NCI-H1694 treated with DMSO at 0.1 percent for 48 hours (cell line): ENCODE measurements at regions not wholly inside any gene's neighbourhood (a gene's known extent, or its start where the extent isn't known, plus 50 kb on each side); places are given as distances from the start of the nearest gene placed in this dataset.
A peak's percentile ranks its signal among the peaks of the same experiment; 100 is the strongest.

Experiments
- DNase-seq: peaks from one replicate; lab custom pipeline; 2025; lab: John Stamatoyannopoulos, UW

DNA sequence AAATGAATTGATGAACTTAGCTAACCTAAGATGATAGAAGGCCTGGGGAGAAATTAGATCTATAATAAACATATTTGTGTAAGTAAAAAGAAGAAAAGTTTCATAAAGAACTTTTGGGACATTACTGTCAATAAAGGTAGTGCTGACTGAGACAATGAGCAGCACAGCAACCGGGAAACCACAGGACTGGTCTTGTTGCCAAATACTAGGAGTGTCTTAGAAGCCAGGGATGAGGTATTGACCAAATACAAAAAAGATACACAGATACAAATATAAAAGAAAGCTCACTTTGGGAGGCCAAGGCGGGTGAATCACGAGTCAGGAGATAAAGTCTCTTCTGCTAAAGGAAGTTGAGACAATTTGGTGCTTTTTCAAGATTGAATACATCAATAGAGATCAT is 362.4 kb upstream of the ZNF385D start:
- DNase-seq = no peak

- no peak for DNase-seq
These were observed 364.6 kb upstream of the ZNF385D start for GRCh38 chr3:22115581-22115980.

DNA sequence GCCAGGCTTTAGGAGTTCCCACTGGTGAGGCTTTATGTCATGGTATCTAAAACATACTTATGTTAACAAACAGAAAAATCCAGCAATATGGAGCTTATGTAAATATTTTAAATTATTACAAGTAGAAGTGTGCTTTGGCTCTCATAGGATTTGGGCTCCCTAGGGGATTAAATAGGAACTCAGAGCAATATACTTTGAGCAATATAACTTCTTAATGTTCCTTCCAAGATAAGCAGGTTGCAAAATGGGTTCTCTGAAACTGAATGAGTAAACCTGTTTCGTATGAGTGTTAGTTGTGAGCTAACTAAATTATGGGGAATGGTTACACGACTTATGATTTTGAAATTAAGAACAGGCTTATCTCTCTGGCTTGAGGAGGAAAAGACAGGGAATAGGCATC is 366.1 kb upstream of the ZNF385D start:
- no peak for DNase-seq

DNA sequence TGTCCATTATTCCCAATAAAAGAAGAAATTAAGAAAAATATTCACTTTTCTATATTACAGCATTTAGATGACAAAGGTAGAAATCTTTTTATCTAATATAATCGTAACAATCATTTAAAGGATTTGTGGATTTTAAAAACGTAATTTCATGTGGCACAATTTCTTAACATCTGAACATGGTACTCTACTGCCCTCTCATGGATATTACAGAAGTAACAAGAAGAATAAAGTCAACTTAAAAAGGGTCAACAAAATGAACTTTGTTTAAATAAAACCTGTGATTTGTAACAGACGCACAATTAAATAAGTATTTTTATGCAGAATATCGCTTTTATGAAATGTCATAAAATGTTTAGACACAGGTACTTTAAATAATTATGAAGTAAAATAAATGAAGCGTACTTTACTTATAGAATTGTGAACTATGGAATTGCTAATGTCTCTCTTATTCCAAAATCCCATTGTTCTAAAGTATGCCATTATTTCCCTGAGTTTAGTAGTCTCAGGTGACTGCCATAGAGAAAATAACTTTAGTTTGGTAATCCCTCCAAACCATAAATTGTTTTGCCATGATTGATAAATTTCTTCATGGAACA is 366.8 kb upstream of the ZNF385D start:
- DNase-seq = peak; percentile 30

GRCh38 chr3:22118542-22118941 is 367.5 kb upstream of the ZNF385D start:
- DNase-seq = no peak

GRCh38 chr3:22121068-22121701 is 370.2 kb upstream of the ZNF385D start:
- no peak for DNase-seq

DNA sequence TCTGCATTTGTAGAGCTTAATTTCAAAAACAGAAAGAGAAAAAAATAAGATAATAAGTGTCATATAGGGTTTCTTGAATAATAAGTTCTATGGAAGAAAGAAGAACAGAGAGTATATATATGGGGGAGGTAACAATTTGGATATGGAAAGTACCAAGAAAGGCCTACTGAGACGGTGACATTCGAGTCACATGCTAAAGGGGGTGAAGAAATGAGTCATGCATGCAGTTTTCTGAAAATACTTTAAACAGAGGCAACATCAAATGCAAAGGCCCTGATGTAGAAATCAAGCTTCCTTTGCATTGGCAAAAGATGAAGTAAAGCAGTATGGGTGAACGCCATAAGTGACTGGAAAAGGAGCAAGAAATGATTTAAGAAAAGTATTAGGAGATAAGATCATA is 371.6 kb upstream of the ZNF385D start:
- DNase-seq = no peak

DNA sequence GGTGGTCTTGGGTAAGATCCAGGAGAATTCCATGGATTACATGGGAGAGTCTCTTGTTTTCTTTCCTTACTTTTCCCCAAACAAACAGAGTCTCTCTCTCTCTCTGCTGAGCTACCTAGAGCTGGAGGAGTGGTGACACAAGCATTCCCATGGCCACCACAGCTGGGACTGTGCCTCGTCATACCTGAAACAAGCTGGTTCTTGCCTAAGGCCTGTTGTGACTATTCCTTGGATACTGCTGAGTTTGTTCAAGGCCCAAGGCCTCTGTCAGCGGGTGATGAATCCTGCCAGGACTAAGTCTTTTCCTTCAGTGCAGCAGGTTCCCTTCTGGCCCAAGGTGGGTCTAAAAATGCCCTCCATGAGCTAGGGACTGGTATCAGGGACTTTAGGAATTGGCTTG is 378.1 kb upstream of the ZNF385D start:
- DNase-seq = no peak

DNA sequence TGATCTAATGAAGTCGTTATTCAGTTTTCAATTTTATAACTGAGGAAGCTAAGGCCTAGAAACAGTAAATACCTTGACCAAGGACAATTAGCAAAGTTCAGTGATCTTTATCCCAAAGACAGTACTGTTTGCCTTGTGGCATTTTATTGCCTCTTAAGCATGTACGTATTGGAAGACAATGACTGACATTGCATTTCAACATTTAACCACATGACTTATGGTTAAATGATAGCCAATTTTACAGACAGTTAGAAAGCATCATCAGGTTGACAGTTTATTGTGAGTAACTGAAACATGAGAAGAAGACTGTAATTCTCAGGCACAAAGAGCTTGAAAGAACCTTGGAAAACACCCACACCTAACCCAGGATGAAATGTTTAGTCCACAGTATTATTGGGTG is 390.8 kb upstream of the ZNF385D start:
- DNase-seq = no peak

- no peak for DNase-seq
These were observed 396.2 kb upstream of the ZNF385D start for GRCh38 chr3:22147161-22147560.

GRCh38 chr3:22156868-22157267 is 405.9 kb upstream of the ZNF385D start:
- no peak for DNase-seq

DNA sequence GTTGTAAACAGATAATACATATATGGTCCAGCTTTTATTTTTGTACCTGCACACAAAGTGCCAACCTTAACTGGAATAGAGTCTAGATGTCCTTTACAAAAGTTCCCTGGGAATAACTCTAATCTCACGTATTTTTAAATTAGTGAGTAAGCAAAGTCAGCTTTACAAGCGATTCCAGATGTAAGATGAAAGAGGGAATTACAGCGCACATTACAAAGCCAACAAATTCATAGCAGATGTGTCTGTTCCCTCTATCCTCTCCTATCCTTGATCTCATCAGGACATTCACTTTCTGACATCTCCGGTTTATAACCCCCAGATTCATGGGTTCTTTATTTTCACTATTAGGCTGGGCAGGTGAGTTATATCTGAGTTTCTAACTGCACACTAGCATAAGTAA is 406.8 kb upstream of the ZNF385D start:
- no peak for DNase-seq

- DNase-seq = no peak
These were observed 408.1 kb upstream of the ZNF385D start for GRCh38 chr3:22159004-22159695.

- DNase-seq = no peak
These were observed 410.3 kb upstream of the ZNF385D start for GRCh38 chr3:22161315-22161714.

DNA sequence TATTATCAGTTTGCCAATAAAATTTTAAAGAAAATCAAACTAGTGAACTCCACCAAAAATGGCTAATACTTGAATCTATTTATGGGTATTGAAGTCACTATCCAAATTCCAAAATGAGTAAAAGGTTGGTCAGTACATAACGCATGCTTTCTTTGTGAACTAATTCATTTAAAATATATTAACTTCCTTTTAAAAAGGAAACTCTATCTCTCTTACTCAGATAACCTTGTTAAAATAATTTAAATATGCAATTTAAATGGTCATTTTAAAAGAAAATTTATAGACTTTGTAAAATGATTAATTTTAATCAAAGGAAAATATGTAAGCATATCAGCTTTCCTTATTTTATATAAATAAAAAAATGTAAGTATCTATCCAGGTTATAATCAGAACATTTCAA is 419.4 kb upstream of the ZNF385D start:
- no peak for DNase-seq

DNA sequence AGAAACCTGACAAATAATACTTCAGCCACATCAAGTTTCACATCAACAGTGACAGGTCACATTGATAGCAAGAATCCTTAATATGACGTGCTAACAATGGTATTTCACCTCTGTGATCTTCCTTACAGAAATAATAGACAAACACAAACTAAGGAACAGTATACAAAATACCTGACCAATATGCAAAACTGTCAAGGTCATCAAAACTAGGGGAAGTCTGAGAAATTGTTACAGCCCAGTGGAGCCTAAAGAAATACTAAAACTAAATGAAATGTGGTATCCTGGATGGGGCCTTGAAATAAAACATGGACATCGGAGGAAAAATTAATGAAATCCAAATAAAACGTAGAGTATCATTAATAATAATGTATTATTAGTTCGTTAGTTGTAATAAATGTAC is 422.0 kb upstream of the ZNF385D start:
- no peak for DNase-seq

DNA sequence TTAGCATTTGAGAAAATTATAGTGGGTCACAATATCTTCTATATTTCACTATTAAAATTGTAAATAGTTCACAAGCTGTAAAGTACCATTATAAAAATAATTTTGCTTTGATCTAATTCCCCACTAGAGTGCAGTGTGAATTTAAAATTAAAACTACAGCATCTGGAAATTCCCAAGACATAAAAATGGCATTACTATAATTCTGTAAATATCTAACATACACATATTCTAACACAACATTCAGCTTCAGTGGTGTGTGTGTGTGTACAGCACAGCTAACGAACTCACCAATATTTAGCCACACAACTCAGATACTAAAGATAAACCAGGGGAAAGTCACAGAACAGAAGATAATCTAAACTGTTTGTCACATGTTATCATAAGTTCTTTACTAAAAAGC is 424.9 kb upstream of the ZNF385D start:
- DNase-seq = peak; percentile 1

DNA sequence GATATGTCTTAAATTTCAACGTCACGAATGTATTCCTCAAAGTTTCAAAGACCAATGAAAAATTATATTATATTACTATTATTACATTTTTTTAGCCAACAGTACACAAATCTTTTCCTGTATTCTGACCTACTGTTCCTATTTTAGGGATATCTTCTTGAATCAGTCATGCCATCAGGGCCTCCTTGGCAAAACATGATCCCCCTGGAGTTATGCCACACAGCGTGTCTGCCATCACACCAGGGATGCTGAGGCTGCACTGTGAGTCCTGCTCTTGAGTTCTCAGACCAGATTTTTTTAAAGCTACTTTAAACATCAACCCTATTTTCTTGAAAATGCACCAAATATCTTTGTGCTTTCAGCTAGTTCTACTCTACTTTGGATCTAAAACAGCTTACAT is 425.9 kb upstream of the ZNF385D start:
- no peak for DNase-seq

GRCh38 chr3:22189616-22190015 is 438.6 kb upstream of the ZNF385D start:
- DNase-seq = no peak

DNA sequence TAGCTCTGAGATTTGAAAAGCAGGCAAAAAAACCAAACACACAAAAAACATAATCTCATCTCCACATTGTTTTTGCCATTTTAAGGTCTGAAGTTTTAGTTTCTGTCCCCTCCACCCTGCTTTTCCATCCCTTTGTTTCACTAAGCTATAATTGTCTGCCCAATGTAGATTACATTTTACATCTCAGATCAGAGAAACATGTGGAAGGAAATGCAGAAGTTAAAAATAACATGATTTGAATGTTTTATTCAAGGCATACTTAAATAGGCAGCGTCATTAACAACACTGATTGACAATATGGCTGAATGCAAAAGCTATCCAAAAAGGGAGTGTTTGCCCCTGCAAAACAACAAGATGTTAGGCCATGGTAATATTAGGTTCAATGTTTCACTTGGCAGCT is 448.1 kb upstream of the ZNF385D start:
- DNase-seq = no peak

DNA sequence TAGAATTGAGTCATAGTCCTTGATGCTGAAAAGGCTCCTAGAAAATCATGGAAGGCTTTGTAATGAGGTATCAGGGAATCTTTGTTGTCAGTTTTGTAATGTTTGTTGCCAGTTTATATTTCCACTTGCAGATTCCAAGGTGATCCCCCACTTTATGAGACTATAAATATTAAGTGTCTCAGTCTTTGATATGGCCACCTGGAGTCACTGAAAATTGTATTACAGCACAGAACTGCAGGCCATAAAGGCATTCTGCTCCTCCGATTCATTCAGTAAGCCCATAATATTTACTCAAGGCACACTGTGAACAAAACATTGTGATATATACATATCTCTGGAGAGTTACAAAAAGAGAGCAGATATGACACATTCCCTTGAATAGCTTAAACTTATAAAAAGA is 457.8 kb upstream of the ZNF385D start:
- DNase-seq = no peak

DNA sequence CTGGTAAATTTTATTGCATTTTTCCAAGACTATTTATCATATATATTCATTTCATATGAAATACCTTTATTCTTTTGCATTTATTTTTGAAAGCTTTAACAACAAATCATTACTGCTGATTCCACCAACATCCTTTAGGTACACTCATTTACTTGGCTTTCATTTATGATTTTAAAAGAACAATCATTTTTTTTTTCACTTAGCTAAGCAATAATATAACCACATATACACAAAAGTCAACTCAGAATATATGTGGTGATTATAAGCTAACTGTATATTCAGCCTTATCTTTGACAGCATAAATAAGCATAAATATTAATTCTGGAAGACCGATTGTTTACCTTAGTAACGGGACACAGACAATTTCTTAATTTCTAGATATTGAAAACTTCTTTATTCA is 458.6 kb upstream of the ZNF385D start:
- no peak for DNase-seq

- DNase-seq = no peak
These were observed 459.7 kb upstream of the ZNF385D start for GRCh38 chr3:22210693-22211092.

DNA sequence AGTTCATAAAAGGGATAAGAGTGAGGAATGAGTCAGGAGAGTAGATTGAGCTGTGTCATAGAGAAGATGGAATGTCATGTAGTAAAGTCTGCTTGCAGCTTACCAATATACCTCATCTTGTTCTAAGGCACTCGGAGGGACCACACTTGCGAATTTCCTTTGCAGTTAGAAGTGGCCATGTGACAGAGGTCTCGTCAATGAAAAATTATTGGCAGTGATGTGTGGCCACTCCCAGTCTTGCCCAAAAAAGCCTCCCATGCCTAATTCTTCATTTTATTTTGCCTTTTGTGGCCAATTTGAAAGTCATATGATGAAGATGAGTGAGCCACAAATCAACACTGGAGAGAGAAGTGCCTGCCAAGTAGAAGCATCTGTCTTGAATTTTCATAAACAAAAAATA is 465.6 kb upstream of the ZNF385D start:
- DNase-seq = no peak
